Esophagus (tissue), 2 donors: ENCODE measurements at regions not wholly inside any gene's neighbourhood (a gene's known extent, or its start where the extent isn't known, plus 50 kb on each side); places are given as distances from the start of the nearest gene placed in this dataset.

Source experiments
- H3K27ac ChIP-seq, 2 donors: one replicate each; pipeline ENCODE4 v1.5.1; 2013; ENCODE audit warnings: low read depth in 2 of 2, mild to moderate bottlenecking in 2 of 2, inconsistent platforms in 1 of 2, low read length in 1 of 2, moderate library complexity in 1 of 2
- H3K27me3 ChIP-seq, 2 donors: one replicate each; pipeline ENCODE4 v1.6.1; 2013; ENCODE audit warnings: low read length in 2 of 2, control low read depth in 1 of 2, mild to moderate bottlenecking in 1 of 2; ENCODE audit not compliant: insufficient read depth in 2 of 2, control insufficient read depth in 1 of 2
- H3K36me3 ChIP-seq, 2 donors: one replicate each; pipeline ENCODE4 v1.6.1; 2013; ENCODE audit warnings: low read length in 1 of 2; ENCODE audit not compliant: control insufficient read depth in 2 of 2, insufficient read depth in 2 of 2
- H3K4me1 ChIP-seq, 2 donors: one replicate each; pipeline ENCODE4 v1.6.1; 2013; ENCODE audit warnings: low read length in 1 of 2; ENCODE audit not compliant: control insufficient read depth in 2 of 2, insufficient read depth in 2 of 2
- H3K4me3 ChIP-seq, 2 donors: one replicate each; pipeline ENCODE4 v1.5.1; 2013; ENCODE audit warnings: low read length in 2 of 2, mild to moderate bottlenecking in 2 of 2, low read depth in 1 of 2, moderate library complexity in 1 of 2
- H3K9me3 ChIP-seq, 2 donors: one replicate each; pipeline ENCODE4 v1.6.1; 2013; ENCODE audit warnings: mild to moderate bottlenecking in 2 of 2, low read depth in 1 of 2, low read length in 1 of 2, moderate library complexity in 1 of 2; ENCODE audit not compliant: control insufficient read depth in 2 of 2, insufficient read depth in 1 of 2
- WGBS, 2 donors: extraction: QIAGEN DNeasy Blood & Tissue Kit; methylation state at CpG; one replicate each; pipeline ENCODE4 v1.1.7; 2013; 5-methylcytosine and 5-hydroxymethylcytosine counted together
- donor health status: healthy with polysubstance abuse.
- donor health status: Bipolar disorder and iron deficiency.

- Histone ChIP-seq H3K9me3 (peaks cover 0 to 2% of the 10 kb centered on the region in 2 donors), H3K27ac (no peak overlapping the region), H3K36me3 (no peaks in the 10 kb centered on the region), H3K27me3 (no peaks in the 10 kb centered on the region), H3K4me3 (no peak overlapping the region), H3K4me1 (no peaks in the 10 kb centered on the region)
- 74 to 76% methylated on average over 4 of the region's 4 CpGs for WGBS, 2 donors
These were observed 202.8 kb downstream of the BCAT1 start for GRCh38 chr12:24746006-24746671.

GRCh38 chr12:24743941-24744793 is 204.7 kb downstream of the BCAT1 start:
- Histone ChIP-seq H3K36me3 (no peaks in the 10 kb centered on the region), H3K27ac (no peak overlapping the region), H3K4me3 (no peak overlapping the region), H3K9me3 (peaks cover 0 to 2% of the 10 kb centered on the region in 2 donors), H3K4me1 (no peaks in the 10 kb centered on the region), H3K27me3 (no peaks in the 10 kb centered on the region)
- 78 to 81% methylated on average over 9 of the region's 9 CpGs for WGBS, 2 donors

- no peaks in the 10 kb centered on the region for H3K27me3 ChIP-seq
- WGBS, 2 donors: 62 to 66% methylated on average over 5 of the region's 5 CpGs
- peaks cover 0 to 2% of the 10 kb centered on the region in 2 donors for H3K9me3 ChIP-seq
- no peak overlapping the region for H3K27ac ChIP-seq
- no peaks in the 10 kb centered on the region for H3K36me3 ChIP-seq
- H3K4me1 ChIP-seq: no peaks in the 10 kb centered on the region
- H3K4me3 ChIP-seq: no peak overlapping the region
These were observed 206.5 kb downstream of the BCAT1 start for GRCh38 chr12:24742378-24742777.

GRCh38 chr12:24741216-24741615 is 207.7 kb downstream of the BCAT1 start:
- peaks cover 0 to 2% of the 10 kb centered on the region in 2 donors for H3K9me3 ChIP-seq
- no peaks in the 10 kb centered on the region for H3K4me1 ChIP-seq
- H3K27me3 ChIP-seq: no peaks in the 10 kb centered on the region
- no peaks in the 10 kb centered on the region for H3K36me3 ChIP-seq
- WGBS, 2 donors: 80 to 85% methylated on average over 9 of the region's 9 CpGs
- H3K4me3 ChIP-seq: no peak overlapping the region
- no peak overlapping the region for H3K27ac ChIP-seq

GRCh38 chr12:24739106-24739779 is 209.7 kb downstream of the BCAT1 start:
- Histone ChIP-seq H3K4me1 (no peaks in the 10 kb centered on the region), H3K27me3 (no peaks in the 10 kb centered on the region), H3K27ac (no peak overlapping the region), H3K36me3 (no peaks in the 10 kb centered on the region), H3K9me3 (peaks cover 0 to 2% of the 10 kb centered on the region in 2 donors), H3K4me3 (no peak overlapping the region)
- 47 to 61% methylated on average over 2 of the region's 2 CpGs for WGBS, 2 donors

- H3K4me1 ChIP-seq: no peaks in the 10 kb centered on the region
- no peaks in the 10 kb centered on the region for H3K27me3 ChIP-seq
- H3K4me3 ChIP-seq: no peak overlapping the region
- H3K36me3 ChIP-seq: no peaks in the 10 kb centered on the region
- H3K9me3 ChIP-seq: peaks cover 0 to 2% of the 10 kb centered on the region in 2 donors
- H3K27ac ChIP-seq: no peak overlapping the region
- WGBS, 2 donors: 76 to 87% methylated on average over 2 of the region's 2 CpGs
These were observed 210.5 kb downstream of the BCAT1 start for GRCh38 chr12:24738441-24738840.

GRCh38 chr12:24731596-24731995 is 217.3 kb downstream of the BCAT1 start:
- Histone ChIP-seq H3K4me3 (no peak overlapping the region), H3K27me3 (no peaks in the 10 kb centered on the region), H3K36me3 (no peaks in the 10 kb centered on the region)

GRCh38 chr12:24730489-24730896 is 218.4 kb downstream of the BCAT1 start:
- no peak overlapping the region for H3K27ac ChIP-seq
- no peaks in the 10 kb centered on the region for H3K36me3 ChIP-seq
- H3K27me3 ChIP-seq: no peaks in the 10 kb centered on the region
- H3K4me3 ChIP-seq: no peak overlapping the region
- no peaks in the 10 kb centered on the region for H3K9me3 ChIP-seq
- H3K4me1 ChIP-seq: no peaks in the 10 kb centered on the region
- 75 to 81% methylated on average over 1 of the region's 1 CpG for WGBS, 2 donors

More at GRCh38 chr12:24731596-24731995, 217.3 kb downstream of the BCAT1 start:
- H3K9me3 ChIP-seq: no peaks in the 10 kb centered on the region
- no peak overlapping the region for H3K27ac ChIP-seq
- no peaks in the 10 kb centered on the region for H3K4me1 ChIP-seq
- WGBS, 2 donors: 77 to 88% methylated on average over 1 of the region's 1 CpG

- WGBS, 2 donors: 92 to 94% methylated on average over 3 of the region's 3 CpGs
These were observed 220.1 kb downstream of the BCAT1 start for GRCh38 chr12:24728826-24729225.

More at GRCh38 chr12:24728826-24729225, 220.1 kb downstream of the BCAT1 start:
- Histone ChIP-seq H3K27ac (no peak overlapping the region), H3K9me3 (no peaks in the 10 kb centered on the region), H3K27me3 (no peaks in the 10 kb centered on the region), H3K36me3 (no peaks in the 10 kb centered on the region), H3K4me1 (no peaks in the 10 kb centered on the region), H3K4me3 (no peak overlapping the region)
